ENCODE measurements at regions not wholly inside any gene's neighbourhood (a gene's known extent, or its start where the extent isn't known, plus 50 kb on each side); places are given as distances from the start of the nearest gene placed in this dataset.

DNA sequence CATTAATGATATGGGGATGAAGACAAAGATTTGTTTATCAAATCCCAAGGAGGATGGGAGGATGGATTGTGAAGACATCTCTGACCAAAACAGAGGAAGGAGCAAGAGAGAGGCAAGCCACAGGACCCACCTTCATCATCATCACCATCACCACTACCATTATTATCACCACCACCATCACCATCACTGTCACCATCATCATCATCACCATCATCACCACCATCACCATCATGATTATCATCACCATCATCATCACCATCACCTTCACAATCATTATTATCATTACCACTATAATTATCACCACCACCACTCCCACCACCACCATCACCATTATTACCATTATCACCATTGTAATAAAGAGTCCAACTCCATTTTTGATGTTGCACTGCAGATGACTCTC lies 482.5 kb downstream of the PTPRU start:
- Histone ChIP-seq H3K79me2 (ENCODE audit: insufficient read depth, low read length) (no peaks in the 10 kb centered on the region), H3K9me3 (ENCODE audit: low read length) (peaks cover 30% of the 10 kb centered on the region), H3K4me1 (ENCODE audit: insufficient read depth, low read length) (no peaks in the 10 kb centered on the region), H3K27me3 (ENCODE audit: control insufficient read depth in 1 of 2, insufficient read depth in 2 of 2, low read length in 2 of 2) (no peaks in the 10 kb centered on the region), H3K4me3 (replicated peaks in 1 of 3; ENCODE audit: insufficient read depth in 1 of 3, low read depth in 2 of 3, low read length in 3 of 3) (no peak overlapping the region), H4K20me1 (ENCODE audit: insufficient read depth, low read length) (no peaks in the 10 kb centered on the region), H3K27ac (ENCODE audit: extremely low read length, insufficient read depth, low read length) (no peak overlapping the region), H2AFZ (ENCODE audit: low read length) (no peak overlapping the region), H3K4me2 (ENCODE audit: low read depth, low read length) (no peak overlapping the region), H3K36me3 (replicated peaks in 1 of 2; ENCODE audit: control insufficient read depth in 1 of 2, insufficient read depth in 2 of 2, low read length in 2 of 2) (no peaks in the 10 kb centered on the region), H3K9ac (ENCODE audit: insufficient read depth, low read depth, low read length) (no peak overlapping the region)
- CTCF ChIA-PET (ENCODE audit: low intra/inter-chr PET ratio, low total read pairs): no interaction called here
- no TSS peak for BruUV-seq (replicated peaks)
- in situ Hi-C loops (cut with HindIII; ENCODE audit: extremely low pct_ligation_motif_present, low pct_unique_long_range_greater_than_20kb) (no loop called here), intact Hi-C loops (cut with micrococcal nuclease; ENCODE audit: unreplicated experiment) (no loop called here)
- POLR2A ChIA-PET: no interaction called here
- ATAC-seq (no peak), FAIRE-seq (no peak), DNase-seq (ENCODE audit: low spot score) (no peak)
- peak; percentile 84 for TF ChIP-seq CREB1 (IDR thresholded peaks at IDR 0.05)
- TF ChIP-seq CREB1 (CRISPR knock-in tag; IDR thresholded peaks at IDR 0.05): no peak
- no peak for TF ChIP-seq EP300 (IDR thresholded peaks at IDR 0.05; ENCODE audit: low read depth in 2 of 2, low read length in 2 of 2)
- TF ChIP-seq EP300 (CRISPR knock-in tag; IDR thresholded peaks at IDR 0.05; ENCODE audit: borderline replicate concordance): no peak

DNA sequence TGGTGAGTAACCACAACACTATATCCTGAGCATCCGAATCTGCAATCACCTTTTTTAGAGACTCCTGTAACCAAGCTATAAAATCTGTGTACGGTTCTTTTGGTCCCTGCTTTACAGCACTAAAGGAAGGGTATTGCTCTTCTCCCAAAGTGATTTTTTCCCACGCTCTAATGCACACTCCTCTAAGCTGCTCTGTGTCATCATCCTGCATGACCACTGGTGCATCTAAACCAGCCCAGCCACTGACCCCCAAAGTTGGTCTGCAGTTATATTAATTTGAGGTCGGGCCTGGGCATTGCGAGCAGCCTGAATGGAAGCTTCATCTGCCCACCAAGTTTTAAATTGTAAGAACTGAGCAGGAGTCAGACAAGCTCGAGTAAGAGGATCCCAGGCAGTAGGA lies 480.0 kb downstream of the PTPRU start:
- POLR2A ChIA-PET: no interaction called here
- Histone ChIP-seq H3K9ac (ENCODE audit: insufficient read depth, low read depth, low read length) (no peak overlapping the region), H2AFZ (ENCODE audit: low read length) (no peak overlapping the region), H3K36me3 (replicated peaks in 1 of 2; ENCODE audit: control insufficient read depth in 1 of 2, insufficient read depth in 2 of 2, low read length in 2 of 2) (no peaks in the 10 kb centered on the region), H3K4me2 (ENCODE audit: low read depth, low read length) (no peak overlapping the region), H3K27me3 (ENCODE audit: control insufficient read depth in 1 of 2, insufficient read depth in 2 of 2, low read length in 2 of 2) (no peaks in the 10 kb centered on the region), H3K4me3 (replicated peaks in 1 of 3; ENCODE audit: insufficient read depth in 1 of 3, low read depth in 2 of 3, low read length in 3 of 3) (no peak overlapping the region), H3K79me2 (ENCODE audit: insufficient read depth, low read length) (no peaks in the 10 kb centered on the region), H3K27ac (ENCODE audit: extremely low read length, insufficient read depth, low read length) (no peak overlapping the region), H3K4me1 (ENCODE audit: insufficient read depth, low read length) (no peaks in the 10 kb centered on the region), H3K9me3 (ENCODE audit: low read length) (peaks cover 7% of the 10 kb centered on the region; the same call in 1 of the 2 replicates), H4K20me1 (ENCODE audit: insufficient read depth, low read length) (no peaks in the 10 kb centered on the region)
- ATAC-seq: no peak
- BruUV-seq (replicated peaks): no TSS peak
- DNase-seq (ENCODE audit: low spot score): no peak
- no peak for TF ChIP-seq SCMH1 (CRISPR knock-in tag; IDR thresholded peaks at IDR 0.05; ENCODE audit: borderline replicate concordance)
- TF ChIP-seq ZNF644 (CRISPR knock-in tag; IDR thresholded peaks at IDR 0.05; ENCODE audit: low read depth): no peak
- no peak for TF ChIP-seq KLF15 (CRISPR knock-in tag; IDR thresholded peaks at IDR 0.05; ENCODE audit: borderline replicate concordance)
- no peak for TF ChIP-seq ZIK1 (CRISPR knock-in tag; IDR thresholded peaks at IDR 0.05; ENCODE audit: borderline replicate concordance, low read depth)
- TF ChIP-seq, protein P1, sequence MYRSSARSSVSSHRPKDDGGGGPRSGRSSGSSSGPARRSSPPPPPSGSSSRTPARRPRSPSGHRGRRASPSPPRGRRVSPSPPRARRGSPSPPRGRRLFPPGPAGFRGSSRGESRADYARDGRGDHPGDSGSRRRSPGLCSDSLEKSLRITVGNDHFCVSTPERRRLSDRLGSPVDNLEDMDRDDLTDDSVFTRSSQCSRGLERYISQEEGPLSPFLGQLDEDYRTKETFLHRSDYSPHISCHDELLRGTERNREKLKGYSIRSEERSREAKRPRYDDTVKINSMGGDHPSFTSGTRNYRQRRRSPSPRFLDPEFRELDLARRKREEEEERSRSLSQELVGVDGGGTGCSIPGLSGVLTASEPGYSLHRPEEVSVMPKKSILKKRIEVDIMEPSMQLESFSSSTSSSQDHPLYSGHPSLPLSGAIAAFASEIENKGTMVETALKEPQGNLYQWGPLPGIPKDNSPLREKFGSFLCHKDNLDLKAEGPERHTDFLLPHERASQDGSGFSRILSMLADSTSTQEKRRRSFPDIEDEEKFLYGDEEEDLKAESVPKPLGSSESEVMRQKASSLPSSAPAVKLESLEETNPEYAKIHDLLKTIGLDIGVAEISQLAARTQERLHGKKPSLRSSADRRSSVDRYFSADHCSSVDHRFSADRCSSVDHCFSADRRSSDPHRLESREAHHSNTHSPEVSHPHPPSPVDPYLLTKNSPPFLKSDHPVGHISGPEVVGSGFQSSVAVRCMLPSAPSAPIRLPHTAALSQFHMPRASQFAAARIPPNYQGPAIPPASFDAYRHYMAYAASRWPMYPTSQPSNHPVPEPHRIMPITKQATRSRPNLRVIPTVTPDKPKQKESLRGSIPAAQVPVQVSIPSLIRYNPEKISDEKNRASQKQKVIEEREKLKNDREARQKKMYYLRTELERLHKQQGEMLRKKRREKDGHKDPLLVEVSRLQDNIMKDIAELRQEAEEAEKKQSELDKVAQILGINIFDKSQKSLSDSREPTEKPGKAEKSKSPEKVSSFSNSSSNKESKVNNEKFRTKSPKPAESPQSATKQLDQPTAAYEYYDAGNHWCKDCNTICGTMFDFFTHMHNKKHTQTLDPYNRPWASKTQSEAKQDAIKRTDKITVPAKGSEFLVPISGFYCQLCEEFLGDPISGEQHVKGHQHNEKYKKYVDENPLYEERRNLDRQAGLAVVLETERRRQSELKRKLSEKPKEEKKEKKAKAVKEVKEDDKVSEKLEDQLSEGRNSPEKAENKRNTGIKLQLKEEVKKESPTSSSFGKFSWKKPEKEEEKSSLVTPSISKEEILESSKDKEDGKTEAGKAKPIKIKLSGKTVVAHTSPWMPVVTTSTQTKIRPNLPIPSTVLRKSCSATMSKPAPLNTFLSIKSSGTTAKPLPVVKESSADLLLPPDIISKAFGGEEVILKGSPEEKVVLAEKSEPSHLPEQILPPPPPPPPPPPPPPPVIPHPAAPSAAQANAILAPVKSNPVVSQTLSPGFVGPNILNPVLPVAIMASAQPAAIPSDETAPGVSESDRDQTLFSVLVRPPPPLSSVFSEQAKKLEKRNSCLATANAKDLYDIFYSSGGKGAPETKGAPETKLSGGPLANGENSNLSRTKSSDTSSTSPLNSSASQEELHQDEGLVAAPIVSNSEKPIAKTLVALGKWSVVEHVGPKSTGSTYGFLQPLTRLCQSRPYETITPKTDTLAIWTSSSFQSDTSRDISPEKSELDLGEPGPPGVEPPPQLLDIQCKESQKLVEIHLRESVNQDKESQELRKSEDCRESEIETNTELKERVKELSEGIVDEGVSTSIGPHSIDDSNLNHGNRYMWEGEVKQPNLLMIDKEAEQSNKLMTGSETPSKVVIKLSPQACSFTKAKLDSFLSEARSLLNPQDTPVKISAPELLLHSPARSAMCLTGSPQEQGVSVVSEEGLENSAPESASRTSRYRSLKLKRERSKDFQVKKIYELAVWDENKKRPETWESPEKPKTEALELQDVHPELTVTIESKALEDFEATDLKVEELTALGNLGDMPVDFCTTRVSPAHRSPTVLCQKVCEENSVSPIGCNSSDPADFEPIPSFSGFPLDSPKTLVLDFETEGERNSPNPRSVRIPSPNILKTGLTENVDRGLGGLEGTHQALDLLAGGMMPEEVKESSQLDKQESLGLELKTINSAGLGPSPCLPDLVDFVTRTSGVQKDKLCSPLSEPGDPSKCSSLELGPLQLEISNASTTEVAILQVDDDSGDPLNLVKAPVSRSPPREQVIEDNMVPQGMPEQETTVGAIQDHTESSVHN (CRISPR knock-in tag; IDR thresholded peaks at IDR 0.05): no peak
- CTCF ChIA-PET (ENCODE audit: low intra/inter-chr PET ratio, low total read pairs): no interaction called here
- intact Hi-C loops (cut with micrococcal nuclease; ENCODE audit: unreplicated experiment): no loop called here
- in situ Hi-C loops (cut with HindIII; ENCODE audit: extremely low pct_ligation_motif_present, low pct_unique_long_range_greater_than_20kb): no loop called here
- no peak for FAIRE-seq
- 2% methylated on average over 6 of the region's 6 CpGs for WGBS (ENCODE audit: low lambda C conversion rate)
